Smooth muscle cell (in vitro differentiated cells): ENCODE measurements at regions not wholly inside any gene's neighbourhood (a gene's known extent, or its start where the extent isn't known, plus 50 kb on each side); places are given as distances from the start of the nearest gene placed in this dataset.

Experiments
- DNase-seq: peaks from one replicate; lab custom pipeline; 2025; ENCODE audit not compliant: unreplicated experiment; lab: John Stamatoyannopoulos, UW
- H2AFZ ChIP-seq: fragments of 200-600 bp; sonication (generic); 2 replicates; pipeline ENCODE4 v1.6.0; 2016; ENCODE audit warnings: antibody characterized with exemption, low read depth, mild to moderate bottlenecking
- H3F3A ChIP-seq: fragments of 200-600 bp; sonication (generic); 2 replicates; pipeline ENCODE4 v1.6.0; 2017; ENCODE audit warnings: antibody characterized with exemption, low read depth
- H3K27ac ChIP-seq: fragments of 200-600 bp; sonication (generic); 2 replicates; pipeline ENCODE4 v1.5.1; 2016; ENCODE audit warnings: low read depth, mild to moderate bottlenecking
- H3K27me3 ChIP-seq: fragments of 200-600 bp; sonication (generic); 2 replicates; pipeline ENCODE4 v1.6.1; 2016; ENCODE audit warnings: low read depth, mild to moderate bottlenecking
- H3K36me3 ChIP-seq: fragments of 200-600 bp; sonication (generic); 2 replicates; pipeline ENCODE4 v1.5.1; 2016; ENCODE audit warnings: low read depth
- H3K4me1 ChIP-seq: fragments of 200-600 bp; sonication (generic); 2 replicates; pipeline ENCODE4 v1.5.1; 2016; ENCODE audit warnings: low read depth
- H3K4me2 ChIP-seq: fragments of 200-600 bp; sonication (generic); 2 replicates; pipeline ENCODE4 v1.6.0; 2016; ENCODE audit warnings: mild to moderate bottlenecking
- H3K4me3 ChIP-seq: fragments of 200-600 bp; sonication (generic); 2 replicates; pipeline ENCODE4 v1.5.1; 2016; ENCODE audit warnings: mild to moderate bottlenecking
- H3K79me2 ChIP-seq: fragments of 200-600 bp; sonication (generic); 2 replicates; pipeline ENCODE4 v1.6.0; 2016; ENCODE audit warnings: low read depth, mild to moderate bottlenecking
- H3K9ac ChIP-seq: fragments of 200-600 bp; sonication (generic); 2 replicates; pipeline ENCODE4 v1.6.0; 2016; ENCODE audit warnings: low read depth
- H3K9me3 ChIP-seq: fragments of 200-600 bp; sonication (generic); replicated peaks from 2 replicates; pipeline ENCODE4 v1.5.1; 2016; ENCODE audit warnings: low read depth
- H4K20me1 ChIP-seq: fragments of 200-600 bp; sonication (generic); 2 replicates; pipeline ENCODE4 v1.6.0; 2016; ENCODE audit warnings: low read depth
- whole genome bisulfite sequencing: methylation state at CpG from one replicate; pipeline ENCODE4 v1.1.7; 2016; ENCODE audit warnings: low lambda C conversion rate; 5-methylcytosine and 5-hydroxymethylcytosine counted together
- TF ChIP-seq, protein P1 (sequence below): fragments of 200-600 bp; sonication (generic); IDR thresholded peaks from 2 replicates; pipeline ENCODE4 v1.5.1; 2017; ENCODE audit warnings: borderline replicate concordance, mild to moderate bottlenecking, antibody characterized with exemption; ENCODE audit not compliant: insufficient read depth, poor library complexity, severe bottlenecking

GRCh38 chr4:1542516-1543320 is 136.5 kb upstream of the NKX1-1 start:
- Histone ChIP-seq H3K4me1 (no peaks in the 10 kb centered on the region), H3K9me3 (no peaks in the 10 kb centered on the region), H2AFZ (no peak overlapping the region), H3K9ac (no peak overlapping the region), H3K27me3 (peaks cover 1% of the 10 kb centered on the region), H3F3A (no peaks in the 10 kb centered on the region), H3K4me3 (no peak overlapping the region), H3K79me2 (no peaks in the 10 kb centered on the region), H4K20me1 (no peaks in the 10 kb centered on the region), H3K27ac (no peak overlapping the region), H3K36me3 (no peaks in the 10 kb centered on the region), H3K4me2 (no peak overlapping the region)
- no peak for DNase-seq
- WGBS = 83% methylated on average over 27 of the region's 27 CpGs
- TF ChIP-seq, protein P1, sequence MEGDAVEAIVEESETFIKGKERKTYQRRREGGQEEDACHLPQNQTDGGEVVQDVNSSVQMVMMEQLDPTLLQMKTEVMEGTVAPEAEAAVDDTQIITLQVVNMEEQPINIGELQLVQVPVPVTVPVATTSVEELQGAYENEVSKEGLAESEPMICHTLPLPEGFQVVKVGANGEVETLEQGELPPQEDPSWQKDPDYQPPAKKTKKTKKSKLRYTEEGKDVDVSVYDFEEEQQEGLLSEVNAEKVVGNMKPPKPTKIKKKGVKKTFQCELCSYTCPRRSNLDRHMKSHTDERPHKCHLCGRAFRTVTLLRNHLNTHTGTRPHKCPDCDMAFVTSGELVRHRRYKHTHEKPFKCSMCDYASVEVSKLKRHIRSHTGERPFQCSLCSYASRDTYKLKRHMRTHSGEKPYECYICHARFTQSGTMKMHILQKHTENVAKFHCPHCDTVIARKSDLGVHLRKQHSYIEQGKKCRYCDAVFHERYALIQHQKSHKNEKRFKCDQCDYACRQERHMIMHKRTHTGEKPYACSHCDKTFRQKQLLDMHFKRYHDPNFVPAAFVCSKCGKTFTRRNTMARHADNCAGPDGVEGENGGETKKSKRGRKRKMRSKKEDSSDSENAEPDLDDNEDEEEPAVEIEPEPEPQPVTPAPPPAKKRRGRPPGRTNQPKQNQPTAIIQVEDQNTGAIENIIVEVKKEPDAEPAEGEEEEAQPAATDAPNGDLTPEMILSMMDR = no peak

DNA sequence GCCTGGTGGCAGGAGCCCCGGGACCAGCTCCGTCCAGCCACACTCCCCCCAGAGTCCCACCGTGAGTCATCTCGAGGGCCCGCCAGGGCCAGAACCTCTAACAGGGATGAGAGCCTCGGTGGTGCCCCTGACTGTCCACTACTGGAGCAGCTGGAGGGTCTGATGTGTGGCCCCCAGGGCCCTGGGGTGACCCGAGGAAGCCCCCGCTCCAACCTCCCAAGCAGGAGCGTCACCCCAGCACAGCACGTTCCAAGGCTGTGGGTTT is 135.9 kb upstream of the NKX1-1 start:
- H3K9ac ChIP-seq = no peak overlapping the region
- H3K27me3 ChIP-seq = no peaks in the 10 kb centered on the region

GRCh38 chr4:1541449-1542225 is 135.4 kb upstream of the NKX1-1 start:
- no peaks in the 10 kb centered on the region for H3K27me3 ChIP-seq
- WGBS = 90% methylated on average over 30 of the region's 30 CpGs
- H3K4me3 ChIP-seq = no peak overlapping the region
- no peaks in the 10 kb centered on the region for H3K4me1 ChIP-seq
- no peak overlapping the region for H3K27ac ChIP-seq
- H3K36me3 ChIP-seq = no peaks in the 10 kb centered on the region
- H3K9ac ChIP-seq = no peak overlapping the region
- TF ChIP-seq, protein P1 = no peak
- no peaks in the 10 kb centered on the region for H3F3A ChIP-seq
- no peak for DNase-seq
- no peak overlapping the region for H3K4me2 ChIP-seq
- H2AFZ ChIP-seq = no peak overlapping the region
- no peaks in the 10 kb centered on the region for H3K79me2 ChIP-seq
- H4K20me1 ChIP-seq = no peaks in the 10 kb centered on the region
- H3K9me3 ChIP-seq = no peaks in the 10 kb centered on the region

More for the DNA sequence above, 135.9 kb upstream of the NKX1-1 start:
- no peaks in the 10 kb centered on the region for H3K9me3 ChIP-seq
- no peaks in the 10 kb centered on the region for H3K79me2 ChIP-seq
- TF ChIP-seq, protein P1 = no peak
- DNase-seq = no peak
- no peak overlapping the region for H2AFZ ChIP-seq
- H3K36me3 ChIP-seq = no peaks in the 10 kb centered on the region
- H3K4me1 ChIP-seq = no peaks in the 10 kb centered on the region
- 79% methylated on average over 10 of the region's 10 CpGs for WGBS
- no peak overlapping the region for H3K27ac ChIP-seq
- no peaks in the 10 kb centered on the region for H4K20me1 ChIP-seq
- no peak overlapping the region for H3K4me3 ChIP-seq
- no peaks in the 10 kb centered on the region for H3F3A ChIP-seq
- no peak overlapping the region for H3K4me2 ChIP-seq
